Glomerular visceral epithelial cell (primary cell): ENCODE measurements at regions not wholly inside any gene's neighbourhood (a gene's known extent, or its start where the extent isn't known, plus 50 kb on each side); places are given as distances from the start of the nearest gene placed in this dataset.
A peak's percentile ranks its signal among the peaks of the same experiment; 100 is the strongest.
"Not testable (repeated sequence)": the region's sequence is repeated elsewhere in the genome, so short reads cannot be mapped to it uniquely, and the experiment has no call there.

ENCODE experiments used
- DNase-seq: peaks from one replicate; pipeline ENCODE4 v3.0.0-alpha.2; 2016; ENCODE audit errors: extremely low spot score

- DNase-seq: no peak
Observed at GRCh38 chr6:4354181-4354580, 218.8 kb upstream of the ECI2 start.

- DNase-seq: no peak
Observed at GRCh38 chr6:4352731-4353130, 217.4 kb upstream of the ECI2 start.

GRCh38 chr6:4352322-4352669 lies 216.9 kb upstream of the ECI2 start:
- no peak for DNase-seq

GRCh38 chr6:4351520-4352321 lies 216.3 kb upstream of the ECI2 start:
- DNase-seq: peak; percentile 85

- DNase-seq: no peak
Observed at GRCh38 chr6:4350567-4351519, 215.5 kb upstream of the ECI2 start.

GRCh38 chr6:4349931-4350330 lies 214.6 kb upstream of the ECI2 start:
- no peak for DNase-seq

GRCh38 chr6:4349323-4349722 lies 213.9 kb upstream of the ECI2 start:
- DNase-seq: no peak

GRCh38 chr6:4348462-4349112 lies 213.2 kb upstream of the ECI2 start:
- DNase-seq: no peak

GRCh38 chr6:4347877-4348276 lies 212.5 kb upstream of the ECI2 start:
- no peak for DNase-seq

- DNase-seq: no peak
Observed at GRCh38 chr6:4346659-4347333, 211.4 kb upstream of the ECI2 start.

GRCh38 chr6:4345543-4345942 lies 210.2 kb upstream of the ECI2 start:
- no peak for DNase-seq

GRCh38 chr6:4344317-4344899 lies 209.0 kb upstream of the ECI2 start:
- DNase-seq: no peak

GRCh38 chr6:4342407-4343137 lies 207.2 kb upstream of the ECI2 start:
- no peak for DNase-seq

GRCh38 chr6:4341078-4341797 lies 205.9 kb upstream of the ECI2 start:
- DNase-seq: no peak

GRCh38 chr6:4340544-4340943 lies 205.2 kb upstream of the ECI2 start:
- DNase-seq: no peak

GRCh38 chr6:4338884-4339283 lies 203.5 kb upstream of the ECI2 start:
- no peak for DNase-seq

GRCh38 chr6:4336778-4337442 lies 201.5 kb upstream of the ECI2 start:
- DNase-seq: peak; percentile 74

- DNase-seq: no peak
Observed at GRCh38 chr6:4336084-4336483, 200.7 kb upstream of the ECI2 start.

- not testable (repeated sequence) for DNase-seq
Observed at GRCh38 chr6:4334158-4334740, 198.9 kb upstream of the ECI2 start.
